Hematopoietic multipotent progenitor cell treated with erythropoietin and hydrocortisone succinate and interleukin-3 and kit ligand, for 17 days (in vitro differentiated cells): ENCODE measurements at regions not wholly inside any gene's neighbourhood (a gene's known extent, or its start where the extent isn't known, plus 50 kb on each side); places are given as distances from the start of the nearest gene placed in this dataset.

Experiments used
- DNase-seq: peaks from one replicate; pipeline ENCODE4 v3.0.0-alpha.2; 2015; ENCODE audit warnings: low spot score

DNA sequence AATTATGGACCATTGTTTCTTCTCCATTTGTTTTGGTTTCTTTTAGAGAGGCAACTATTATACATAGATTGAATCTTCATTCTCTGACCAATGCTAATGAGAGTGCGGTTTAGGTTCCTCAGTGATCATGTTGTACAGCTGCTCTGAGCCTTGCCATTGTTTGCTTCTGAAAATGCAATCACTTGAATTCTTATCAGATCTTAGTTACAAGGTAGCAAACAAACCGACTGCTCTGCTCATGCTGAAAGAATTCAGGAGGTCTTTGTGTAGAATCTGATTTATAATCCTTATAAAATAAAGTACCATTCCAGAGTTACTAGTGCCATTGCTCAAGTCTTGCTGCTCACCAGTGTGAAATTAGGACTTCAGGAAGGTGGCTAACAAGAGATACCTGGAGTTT lies 569.1 kb upstream of the ID4 start:
- DNase-seq: no peak

- no peak for DNase-seq
Observed at GRCh38 chr6:19268718-19269117, 568.5 kb upstream of the ID4 start.

- DNase-seq: no peak
Observed at GRCh38 chr6:19269341-19269898, 567.8 kb upstream of the ID4 start.

- no peak for DNase-seq
Observed at GRCh38 chr6:19270616-19271015, 566.6 kb upstream of the ID4 start.

- no peak for DNase-seq
Observed at GRCh38 chr6:19279273-19279684, 557.9 kb upstream of the ID4 start.

DNA sequence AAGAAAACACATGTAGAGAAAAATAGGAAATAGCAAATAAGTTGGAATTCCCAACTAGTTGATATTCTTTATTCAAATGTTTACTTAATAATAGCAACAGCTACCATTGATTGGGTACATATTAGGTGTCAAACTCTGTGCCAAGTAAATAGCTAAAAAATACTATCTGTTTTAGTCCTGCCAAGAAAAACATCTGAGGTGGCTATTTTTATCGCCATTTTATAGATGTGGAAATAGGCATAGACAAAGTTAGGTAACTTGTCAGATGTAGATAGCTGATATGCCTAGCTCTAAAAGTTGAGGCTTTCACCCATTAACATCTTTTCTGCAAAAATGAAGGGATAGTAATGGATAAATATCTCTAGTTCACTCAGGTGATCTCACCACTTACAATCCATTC lies 549.2 kb upstream of the ID4 start:
- DNase-seq: no peak

DNA sequence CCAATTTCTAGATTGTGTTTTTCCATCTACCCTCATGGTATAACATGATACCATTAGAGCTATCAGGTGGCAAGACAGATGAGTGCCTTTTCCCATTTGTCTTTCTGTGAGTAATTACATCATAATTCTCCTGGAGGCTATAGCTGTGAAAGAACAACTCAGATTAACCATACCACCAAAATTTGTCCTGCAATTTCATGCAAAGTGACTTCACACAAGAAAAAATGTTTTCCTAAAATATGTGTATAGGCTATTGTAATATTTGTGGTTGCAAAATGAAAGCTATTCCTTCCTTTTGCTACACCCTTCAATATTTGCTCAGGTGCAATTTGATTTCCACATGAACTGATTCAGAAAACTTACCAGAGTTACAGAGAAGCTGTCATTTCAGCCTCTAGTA lies 547.7 kb upstream of the ID4 start:
- DNase-seq: no peak

GRCh38 chr6:19297880-19298279 lies 539.3 kb upstream of the ID4 start:
- no peak for DNase-seq

DNA sequence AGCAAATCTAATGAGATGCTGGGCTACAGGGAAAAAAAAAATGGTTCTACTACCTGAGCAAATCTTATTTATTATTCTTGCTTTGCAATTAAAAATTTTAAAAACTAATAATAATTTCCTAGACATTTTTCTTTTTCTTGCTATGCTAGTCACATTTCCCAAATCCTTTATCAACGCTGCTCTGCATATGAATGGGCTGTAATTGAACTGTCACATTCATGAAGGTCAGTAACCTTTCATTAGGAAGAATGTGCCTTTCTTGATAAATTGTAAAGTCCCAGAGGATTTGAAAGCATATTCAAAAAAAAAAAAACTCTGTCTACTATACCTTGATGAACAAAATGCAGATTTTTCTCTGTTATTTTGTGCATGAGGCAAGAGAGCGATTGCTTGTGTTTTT lies 538.7 kb upstream of the ID4 start:
- no peak for DNase-seq

DNA sequence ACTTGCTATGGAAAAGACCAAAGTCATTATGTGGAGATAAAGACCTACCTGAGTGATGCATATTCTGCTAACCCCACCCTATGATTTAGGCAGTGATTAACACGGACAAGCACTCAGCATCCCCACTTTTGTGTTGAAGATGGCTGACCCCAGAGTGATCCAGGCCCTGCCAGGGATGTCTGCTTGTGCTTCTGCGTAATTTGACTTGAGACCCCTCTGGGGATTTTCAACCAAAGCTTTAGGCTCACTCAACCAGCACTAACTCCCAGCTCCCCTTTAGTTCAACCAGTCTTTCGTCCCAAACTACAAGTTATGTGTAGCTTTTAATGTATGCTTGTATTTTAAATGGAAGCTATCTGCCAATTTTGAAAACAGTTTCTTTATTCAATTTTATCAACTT lies 538.0 kb upstream of the ID4 start:
- no peak for DNase-seq

- DNase-seq: no peak
Observed at GRCh38 chr6:19301980-19302379, 535.2 kb upstream of the ID4 start.

- no peak for DNase-seq
Observed at GRCh38 chr6:19303383-19303782, 533.8 kb upstream of the ID4 start.

- DNase-seq: no peak
Observed at GRCh38 chr6:19309661-19310060, 527.5 kb upstream of the ID4 start.

GRCh38 chr6:19311786-19312185 lies 525.4 kb upstream of the ID4 start:
- DNase-seq: no peak

DNA sequence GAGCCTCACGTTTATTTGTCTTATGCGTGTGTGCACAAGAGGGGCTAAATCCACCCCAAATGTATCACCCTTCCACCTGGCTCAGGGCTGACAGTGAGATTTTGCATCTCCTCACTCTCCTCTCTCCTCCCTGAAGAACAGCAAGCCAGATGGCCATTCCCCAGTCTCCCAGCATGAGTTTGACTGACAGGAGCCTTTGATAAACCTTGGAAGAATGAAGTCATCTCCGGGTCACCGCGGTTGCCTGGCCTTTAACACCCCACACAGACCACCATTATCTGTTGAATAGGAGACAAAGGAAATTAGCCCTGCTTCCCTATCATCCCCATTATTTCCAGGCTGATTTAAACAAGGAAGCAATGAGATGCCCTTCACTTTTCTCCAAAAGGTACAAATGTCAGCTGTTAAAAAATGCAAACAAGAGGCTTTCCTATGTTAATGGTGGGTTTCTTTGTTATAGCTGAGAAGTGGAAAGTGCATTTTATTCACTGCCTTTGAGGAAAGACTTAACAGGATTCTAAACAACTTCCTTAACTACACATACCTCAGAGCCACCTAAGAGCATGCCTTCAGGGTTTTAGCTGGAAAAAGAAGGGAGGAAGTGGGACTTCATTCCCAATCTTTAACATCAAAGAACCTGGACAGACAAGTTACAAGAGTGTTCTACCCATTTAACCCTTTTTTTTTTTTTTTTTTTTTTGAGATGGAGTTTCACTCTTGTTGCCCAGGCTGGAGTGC lies 524.8 kb upstream of the ID4 start:
- DNase-seq: no peak

- DNase-seq: peak; percentile 5
Observed at GRCh38 chr6:19317431-19317986, 519.7 kb upstream of the ID4 start.

DNA sequence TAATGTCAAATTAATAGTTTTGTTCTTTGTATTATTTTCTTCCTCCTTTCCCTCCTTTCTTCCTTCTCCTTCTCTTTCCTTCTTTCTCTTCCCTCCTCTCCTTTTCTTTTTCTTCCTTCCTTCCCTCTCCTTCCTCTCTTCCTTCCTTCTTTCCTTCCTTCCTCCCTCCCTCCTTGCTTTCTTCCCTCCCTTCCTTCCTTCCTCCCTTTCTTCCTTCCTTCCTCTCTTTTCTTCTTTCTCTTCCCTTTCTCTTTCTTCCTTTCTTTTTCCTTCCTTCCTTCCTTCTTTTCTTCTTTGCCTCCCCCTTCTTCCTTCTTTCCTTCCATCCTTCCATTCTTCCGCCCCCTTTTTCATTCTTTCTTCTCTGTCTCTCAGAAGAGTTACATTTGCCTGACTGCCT lies 518.2 kb upstream of the ID4 start:
- no peak for DNase-seq

DNA sequence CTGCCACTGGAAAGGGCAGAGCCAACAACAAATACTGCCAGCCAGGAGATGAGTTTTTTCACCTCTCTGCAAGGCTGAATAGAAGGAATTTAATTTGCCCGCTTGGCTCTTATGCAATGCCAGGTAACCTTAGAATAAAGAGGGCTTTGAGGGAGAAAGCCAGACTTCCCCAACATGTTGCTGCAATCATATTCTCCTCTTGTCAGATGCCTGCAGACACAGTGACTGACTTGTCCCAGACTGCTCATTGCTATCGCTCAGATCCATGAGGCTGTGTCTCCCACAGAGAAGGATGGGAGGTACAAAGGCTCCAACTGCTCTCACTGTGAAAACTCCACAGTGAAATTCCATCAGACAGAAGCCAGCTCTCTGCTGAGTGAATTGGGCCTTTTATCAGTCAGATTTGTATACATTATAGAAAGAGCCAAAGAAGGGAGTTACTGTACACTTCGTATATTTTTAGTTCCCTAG lies 517.0 kb upstream of the ID4 start:
- DNase-seq: no peak

DNA sequence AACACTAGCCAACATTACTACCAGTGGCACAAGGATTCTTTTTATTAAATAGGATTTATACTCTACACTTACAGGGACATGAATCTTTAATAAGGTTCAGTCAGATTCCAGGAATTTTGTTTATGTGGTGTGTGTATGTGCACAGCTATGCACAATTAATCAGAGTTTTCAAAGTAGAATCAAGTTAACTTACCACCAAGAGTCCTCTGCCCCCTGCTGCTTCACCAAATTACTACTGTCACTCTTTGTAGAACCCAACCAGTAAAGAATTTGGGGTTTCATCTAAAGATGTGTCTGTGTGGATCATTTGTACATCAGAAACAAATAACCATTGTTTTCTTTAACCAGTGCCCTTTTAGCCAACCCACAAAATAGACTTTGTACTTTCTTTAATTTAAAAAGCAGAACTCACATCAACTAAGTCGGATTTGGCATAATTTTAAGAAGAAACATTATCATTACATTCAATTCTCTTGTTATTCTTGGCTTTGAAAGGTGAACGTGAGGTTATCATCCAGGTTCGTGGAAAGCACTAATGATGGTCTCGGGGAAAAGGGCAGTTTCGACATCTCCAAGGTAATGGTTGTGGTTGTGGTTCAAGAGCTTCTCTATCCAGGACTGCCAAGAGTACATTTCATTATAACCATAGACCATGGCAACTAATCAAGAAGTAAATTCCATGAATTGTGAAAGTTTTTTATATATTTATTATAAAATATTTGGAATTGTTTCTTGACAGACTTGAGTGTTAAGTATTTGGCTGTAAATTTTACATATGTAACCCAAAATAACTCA lies 514.3 kb upstream of the ID4 start:
- DNase-seq: no peak

- DNase-seq: no peak
Observed at GRCh38 chr6:19324376-19324775, 512.8 kb upstream of the ID4 start.

- no peak for DNase-seq
Observed at GRCh38 chr6:19325335-19325789, 511.8 kb upstream of the ID4 start.

DNA sequence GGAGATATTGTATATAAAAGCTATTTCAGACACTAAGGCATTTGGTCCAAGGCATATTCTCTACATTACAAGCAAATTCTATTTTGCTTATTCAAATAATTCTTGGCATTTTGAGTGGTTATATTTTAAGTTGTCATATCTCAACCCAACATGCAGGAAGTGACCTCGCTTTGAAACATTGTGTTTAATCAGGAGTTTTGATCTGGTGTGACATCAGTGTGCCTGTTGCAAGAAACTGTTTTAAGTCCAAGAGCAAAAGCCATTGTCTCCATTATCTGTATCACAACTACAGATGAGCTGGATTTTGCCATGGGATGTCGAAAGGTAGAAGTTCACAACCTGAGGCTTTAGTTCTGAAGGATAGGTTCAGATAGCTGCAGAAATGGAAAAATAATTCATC lies 509.9 kb upstream of the ID4 start:
- no peak for DNase-seq

DNA sequence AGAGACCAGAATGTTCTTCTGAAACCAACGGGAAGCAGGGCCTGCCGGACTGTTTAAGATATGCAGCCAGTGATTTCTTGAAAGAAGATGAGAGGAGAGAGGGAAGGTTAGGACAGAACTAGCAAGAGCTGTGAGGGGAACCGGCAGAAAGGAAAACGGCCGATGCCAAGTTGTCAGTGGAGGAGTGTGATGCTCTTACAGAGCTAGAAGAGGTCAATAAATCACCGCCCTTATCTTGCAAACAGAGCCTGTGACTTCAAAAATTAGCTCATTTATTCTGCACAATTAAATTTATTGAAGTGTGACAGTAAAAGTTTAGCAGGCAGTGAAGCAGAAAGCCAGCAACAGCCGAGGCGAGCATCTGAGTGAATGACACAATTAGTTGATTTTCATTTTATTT lies 509.5 kb upstream of the ID4 start:
- DNase-seq: no peak
